Body of pancreas (tissue), 4 donors: ENCODE measurements at regions not wholly inside any gene's neighbourhood (a gene's known extent, or its start where the extent isn't known, plus 50 kb on each side); places are given as distances from the start of the nearest gene placed in this dataset.
A peak's percentile ranks its signal among the peaks of the same experiment; 100 is the strongest.

Experiments used
- ATAC-seq: fragments of 150-250 bp; one replicate; pipeline ENCODE4 v1.9.1; 2016
- DNase-seq, 4 donors: peaks; one replicate each; pipeline ENCODE4 v3.0.0-alpha.2; 2019
- H3K27ac ChIP-seq, 4 donors: fragments of 200-600 bp; sonication (generic); 1 replicate in 3 of 4; 2 replicates in 1 of 4; pipeline versions ENCODE4 v1.5.1 to v1.6.1; 2016 to 2019; ENCODE audit warnings: mild to moderate bottlenecking in 1 of 4, mixed read lengths in 1 of 4, moderate library complexity in 1 of 4
- H3K27me3 ChIP-seq, 2 donors: fragments of 200-600 bp; sonication (generic); one replicate each; pipeline ENCODE4 v1.6.0; 2016; ENCODE audit warnings: mild to moderate bottlenecking in 1 of 2
- H3K36me3 ChIP-seq, 2 donors: fragments of 200-600 bp; sonication (generic); replicated peaks in 1 of 2; 2 replicates each; pipeline ENCODE4 v1.5.1; 2016; ENCODE audit warnings: low read depth in 2 of 2; ENCODE audit not compliant: insufficient read depth in 1 of 2
- H3K4me1 ChIP-seq: fragments of 200-600 bp; sonication (generic); one replicate; pipeline ENCODE4 v1.6.0; 2016
- H3K4me3 ChIP-seq, 2 donors: fragments of 200-600 bp; sonication (generic); 1 replicate in 1 of 2; 2 replicates in 1 of 2; pipeline ENCODE4 v1.5.1; 2016 to 2019
- H3K9me3 ChIP-seq, 3 donors: fragments of 200-600 bp; sonication (generic); 1 replicate in 2 of 3; 2 replicates in 1 of 3; pipeline ENCODE4 v1.5.1; 2016
- POLR2A ChIP-seq, 3 donors: fragments of 450-650 bp; IDR thresholded peaks; one replicate each; pipeline ENCODE4 v1.6.1; 2016; ENCODE audit warnings: antibody characterized with exemption in 3 of 3, mild to moderate bottlenecking in 2 of 3
- WGBS, 2 donors: methylation state at CpG; one replicate each; pipeline ENCODE4 v1.1.5; 2017; 5-methylcytosine and 5-hydroxymethylcytosine counted together
- intact Hi-C: fragments of 100-400 bp; cut with DNase I; formaldehyde crosslinking; loops from one replicate; pipeline ENCODE4 v1.15.1; 2023
- TF ChIP-seq, protein P1 (sequence below), 7 experiments: fragments of 450-650 bp in 4 of 7; fragments of 200-600 bp in 3 of 7; sonication (generic) in 3 of 7; IDR thresholded peaks; one replicate each; pipeline ENCODE4 v1.5.1; 2016 to 2019; ENCODE audit warnings: antibody characterized with exemption in 7 of 7

DNA sequence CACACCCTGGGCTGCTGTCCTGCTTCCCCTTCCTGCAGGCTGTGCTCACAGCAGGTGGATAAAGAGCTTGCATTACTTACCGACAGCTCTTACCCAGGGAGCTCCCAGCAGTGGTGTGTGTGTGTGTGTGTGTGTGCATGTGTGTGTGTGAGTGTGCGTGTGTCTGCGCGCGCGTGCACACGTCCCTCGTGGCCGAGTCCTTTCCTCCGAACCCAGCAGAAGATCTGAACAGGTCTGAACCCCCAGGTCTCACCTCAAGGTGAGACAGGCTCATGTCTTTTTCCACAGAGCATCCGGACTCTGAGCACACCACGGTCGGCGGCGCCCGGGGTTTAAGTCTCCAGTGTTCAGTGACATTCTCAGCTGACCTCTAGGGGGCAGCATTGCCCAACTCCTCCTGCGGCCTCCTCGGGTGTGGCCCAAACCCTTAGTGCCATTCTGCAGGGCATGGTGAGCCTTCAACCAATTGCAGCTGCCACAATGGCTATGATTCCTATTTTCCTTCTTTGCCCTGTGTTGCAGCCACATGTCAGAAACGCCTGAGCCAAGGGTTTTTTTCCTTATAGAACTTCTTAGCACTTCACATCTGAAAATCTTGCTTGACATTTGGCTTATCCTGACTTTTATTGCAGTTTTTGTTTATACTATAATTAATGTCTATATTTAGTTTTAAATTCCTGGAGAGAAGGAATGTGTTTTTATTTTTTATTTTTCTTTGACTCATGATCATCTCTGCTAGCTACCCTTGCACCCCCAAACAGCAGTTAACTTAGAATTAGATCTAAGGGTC is 64.1 kb upstream of the KLHL25 start:
- Histone ChIP-seq H3K9me3 (no peaks in the 10 kb centered on the region), H3K27ac (no peak overlapping the region), H3K4me3 (no peak overlapping the region), H3K27me3 (peaks cover 0 to 5% of the 10 kb centered on the region in 2 donors), H3K36me3 (no peaks in the 10 kb centered on the region), H3K4me1 (peaks cover 5% of the 10 kb centered on the region)
- ATAC-seq (peak; percentile 87), DNase-seq (peak; percentile 64 to 74 (median 68))
- 6 to 7% methylated on average over 11 to 19 of the region's 19 CpGs for WGBS, 2 donors
- intact Hi-C loops, result no loop called here
- TF ChIP-seq POLR2A (IDR thresholded peaks at IDR 0.05), result no peak
- TF ChIP-seq, protein P1, sequence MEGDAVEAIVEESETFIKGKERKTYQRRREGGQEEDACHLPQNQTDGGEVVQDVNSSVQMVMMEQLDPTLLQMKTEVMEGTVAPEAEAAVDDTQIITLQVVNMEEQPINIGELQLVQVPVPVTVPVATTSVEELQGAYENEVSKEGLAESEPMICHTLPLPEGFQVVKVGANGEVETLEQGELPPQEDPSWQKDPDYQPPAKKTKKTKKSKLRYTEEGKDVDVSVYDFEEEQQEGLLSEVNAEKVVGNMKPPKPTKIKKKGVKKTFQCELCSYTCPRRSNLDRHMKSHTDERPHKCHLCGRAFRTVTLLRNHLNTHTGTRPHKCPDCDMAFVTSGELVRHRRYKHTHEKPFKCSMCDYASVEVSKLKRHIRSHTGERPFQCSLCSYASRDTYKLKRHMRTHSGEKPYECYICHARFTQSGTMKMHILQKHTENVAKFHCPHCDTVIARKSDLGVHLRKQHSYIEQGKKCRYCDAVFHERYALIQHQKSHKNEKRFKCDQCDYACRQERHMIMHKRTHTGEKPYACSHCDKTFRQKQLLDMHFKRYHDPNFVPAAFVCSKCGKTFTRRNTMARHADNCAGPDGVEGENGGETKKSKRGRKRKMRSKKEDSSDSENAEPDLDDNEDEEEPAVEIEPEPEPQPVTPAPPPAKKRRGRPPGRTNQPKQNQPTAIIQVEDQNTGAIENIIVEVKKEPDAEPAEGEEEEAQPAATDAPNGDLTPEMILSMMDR (IDR thresholded peaks at IDR 0.05), result peak; percentile 62 to 82 (median 69)

DNA sequence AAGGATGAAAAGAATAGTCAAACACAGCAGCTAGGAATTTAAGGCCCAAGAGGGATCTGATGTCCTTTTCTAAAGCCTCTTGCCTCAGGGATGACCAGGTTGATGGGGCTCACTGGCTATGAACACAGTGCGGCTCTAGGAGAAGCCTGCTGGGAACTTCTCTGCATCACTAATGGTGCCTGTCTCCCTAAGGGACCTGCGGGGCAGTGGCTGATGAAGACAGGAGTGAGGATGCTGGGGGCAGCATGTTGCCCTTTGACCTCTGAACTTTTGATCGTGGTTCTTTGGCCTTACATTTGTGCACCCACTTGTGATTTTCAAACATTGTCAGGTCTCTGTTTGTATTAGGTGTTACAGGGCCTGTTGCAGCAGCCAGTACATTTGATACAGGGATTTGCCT is 64.9 kb upstream of the KLHL25 start:
- peaks cover 5% of the 10 kb centered on the region for H3K4me1 ChIP-seq
- H3K9me3 ChIP-seq, result no peaks in the 10 kb centered on the region
- no peaks in the 10 kb centered on the region for H3K36me3 ChIP-seq
- intact Hi-C loops, result no loop called here
- ATAC-seq (no peak), DNase-seq (no peak)
- H3K27ac ChIP-seq, result no peak overlapping the region
- TF ChIP-seq, protein P1 (IDR thresholded peaks at IDR 0.05), result no peak
- TF ChIP-seq POLR2A (IDR thresholded peaks at IDR 0.05), result no peak
- WGBS, 2 donors, result 77 to 79% methylated on average over 3 of the region's 3 CpGs
- no peak overlapping the region for H3K4me3 ChIP-seq
- peaks cover 0 to 5% of the 10 kb centered on the region in 2 donors for H3K27me3 ChIP-seq

DNA sequence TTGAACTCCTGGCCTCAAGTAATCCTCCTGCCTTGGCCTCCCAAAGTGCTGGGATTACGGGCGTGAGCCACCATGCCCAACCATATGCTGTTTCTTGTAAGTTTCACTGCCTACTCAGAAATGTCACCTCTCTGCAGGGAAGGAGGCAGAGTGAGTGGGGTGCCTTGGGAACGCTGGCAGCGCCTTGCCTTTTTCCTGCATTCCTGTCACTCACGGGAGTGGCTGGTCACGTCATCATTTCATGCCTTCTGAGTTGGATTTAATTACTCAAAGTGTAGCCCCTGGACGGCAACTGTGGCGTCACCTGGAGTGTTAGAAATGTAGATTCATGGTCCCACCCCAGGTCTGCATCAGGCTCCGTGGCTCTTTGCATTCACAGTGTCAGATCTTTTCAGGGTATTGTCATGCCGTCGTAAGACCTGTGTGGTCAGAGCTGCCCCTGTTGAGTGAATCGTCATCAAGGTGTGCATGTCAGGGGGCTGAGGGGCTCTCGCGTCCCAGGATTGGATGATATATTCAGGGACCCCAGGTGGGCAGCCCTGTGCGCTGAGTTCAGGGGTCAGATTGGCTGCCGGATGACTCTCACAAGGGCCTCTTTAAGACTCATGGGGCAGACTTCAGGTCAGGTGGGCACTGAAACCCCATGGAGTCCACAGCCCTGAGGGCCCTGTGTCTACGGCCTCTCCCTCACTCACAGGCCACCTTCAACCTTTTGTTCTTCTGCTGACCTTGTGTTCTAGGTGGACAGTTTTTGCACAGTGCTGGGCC is 65.9 kb upstream of the KLHL25 start:
- Histone ChIP-seq H3K4me3 (no peak overlapping the region), H3K27me3 (peaks cover 0 to 5% of the 10 kb centered on the region in 2 donors), H3K9me3 (no peaks in the 10 kb centered on the region), H3K4me1 (peaks cover 5% of the 10 kb centered on the region), H3K27ac (no peak overlapping the region), H3K36me3 (no peaks in the 10 kb centered on the region)
- intact Hi-C loops, result no loop called here
- no peak for ATAC-seq
- DNase-seq, result no peak
- WGBS, 2 donors, result 75% methylated on average over 12 to 17 of the region's 17 CpGs
- TF ChIP-seq, protein P1 (IDR thresholded peaks at IDR 0.05), result no peak
- TF ChIP-seq POLR2A (IDR thresholded peaks at IDR 0.05), result no peak

DNA sequence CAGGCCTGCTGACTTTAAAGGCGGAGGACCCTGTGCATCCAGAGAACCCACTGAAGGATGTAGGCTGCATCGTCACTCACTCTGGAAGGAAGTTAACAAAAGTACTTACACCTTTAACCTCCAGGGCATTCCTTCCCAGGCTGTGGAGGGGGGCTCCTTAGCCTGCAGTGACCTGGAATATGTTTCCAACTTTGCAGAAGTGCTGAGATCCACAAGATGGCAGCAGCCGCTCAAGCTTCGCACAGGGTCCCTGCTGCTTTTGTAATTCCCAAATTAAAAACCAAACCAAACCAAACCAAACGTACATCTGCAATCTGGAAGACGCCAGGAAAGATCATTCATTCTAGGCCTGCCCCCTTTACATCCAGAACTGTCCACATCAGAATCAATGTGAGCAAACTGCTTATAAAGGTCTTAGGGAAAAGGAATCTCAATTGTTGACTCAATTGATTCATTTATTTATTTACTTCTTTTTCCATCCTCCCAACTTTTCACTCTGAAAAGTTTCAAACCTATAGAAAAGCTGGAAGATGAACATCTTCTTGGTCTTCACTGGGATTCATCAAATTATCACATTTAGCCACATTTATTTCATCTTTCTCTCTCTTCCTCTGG is 70.5 kb upstream of the KLHL25 start:
- intact Hi-C loops, result no loop called here

More for the DNA sequence above, 70.5 kb upstream of the KLHL25 start:
- no peaks in the 10 kb centered on the region for H3K36me3 ChIP-seq
- WGBS, 2 donors, result 17 to 27% methylated on average over 5 to 6 of the region's 6 CpGs
- H3K4me1 ChIP-seq, result no peaks in the 10 kb centered on the region
- no peak overlapping the region for H3K4me3 ChIP-seq
- TF ChIP-seq, protein P1 (IDR thresholded peaks at IDR 0.05), result peak; percentile 15 to 52 (median 45)
- TF ChIP-seq POLR2A (IDR thresholded peaks at IDR 0.05), result no peak
- ATAC-seq (no peak), DNase-seq (peak in 3 of 4 donors; percentile 8 to 29 (median 22))
- H3K9me3 ChIP-seq, result no peaks in the 10 kb centered on the region
- H3K27me3 ChIP-seq, result no peaks in the 10 kb centered on the region
- H3K27ac ChIP-seq, result no peak overlapping the region
